Activated CD4-positive, alpha-beta T cell treated with anti-CD3 and anti-CD28 coated beads, Interleukin-2, amount 10 ng/mL, durations not matched to agents 7 days and 5 days (primary cell): ENCODE measurements at regions not wholly inside any gene's neighbourhood (a gene's known extent, or its start where the extent isn't known, plus 50 kb on each side); places are given as distances from the start of the nearest gene placed in this dataset.

Source experiments
- CTCF ChIA-PET: fragments of 350-600 bp; sonication (Branson Sonifier 250); formaldehyde crosslinking; loops from one replicate; lab custom pipeline; 2021; ENCODE audit warnings: antibody characterized with exemption; lab: Charles Lee
- POLR2A ChIA-PET: fragments of 350-600 bp; sonication (Branson Sonifier 250); formaldehyde crosslinking; loops from one replicate; lab custom pipeline; 2021; ENCODE audit warnings: antibody characterized with exemption; lab: Charles Lee
- DNase-seq: peaks from one replicate; pipeline ENCODE4 v3.0.0-alpha.2; 2020
- H3K27ac Mint-ChIP-seq: one replicate; pipeline ENCODE4 v1.8.0; 2021; ENCODE audit warnings: mild to moderate bottlenecking, moderate library complexity, mixed read lengths
- H3K27me3 Mint-ChIP-seq: one replicate; pipeline ENCODE4 v1.8.0; 2021; ENCODE audit warnings: mixed read lengths
- H3K36me3 Mint-ChIP-seq: one replicate; pipeline ENCODE4 v1.8.0; 2021; ENCODE audit warnings: low read depth, mixed read lengths
- H3K4me1 Mint-ChIP-seq: one replicate; pipeline ENCODE4 v1.8.0; 2021; ENCODE audit warnings: mixed read lengths
- H3K4me3 Mint-ChIP-seq: one replicate; pipeline ENCODE4 v1.8.0; 2021; ENCODE audit warnings: mild to moderate bottlenecking, moderate library complexity, mixed read lengths
- H3K9me3 Mint-ChIP-seq: one replicate; pipeline ENCODE4 v1.8.0; 2021; ENCODE audit warnings: mixed read lengths

DNA sequence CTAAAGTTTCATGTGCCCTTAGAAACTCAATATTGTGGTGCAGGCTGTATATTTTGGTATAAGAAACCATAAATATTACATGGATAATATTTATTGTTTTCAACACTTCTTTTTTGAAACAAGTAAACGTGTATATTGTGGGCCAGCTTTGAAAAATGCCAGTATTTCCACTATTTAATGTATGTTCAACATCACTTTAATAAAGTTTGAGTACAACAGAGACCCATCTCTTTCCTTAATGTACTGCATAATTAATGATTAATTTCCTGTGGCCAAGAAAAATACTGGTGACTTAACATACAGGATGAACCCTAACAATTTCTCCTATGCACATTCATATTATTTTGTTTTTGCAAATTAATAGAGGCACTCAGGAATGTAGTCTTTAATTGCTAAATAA, 2891.5 kb downstream of the PCDH9 start:
- Mint-ChIP-seq H3K27ac (no peak overlapping the region), H3K36me3 (no peaks in the 10 kb centered on the region), H3K27me3 (no peaks in the 10 kb centered on the region), H3K4me3 (no peak overlapping the region), H3K4me1 (no peaks in the 10 kb centered on the region), H3K9me3 (peaks cover 8% of the 10 kb centered on the region)
- ChIA-PET CTCF (no interaction called here), POLR2A (no interaction called here)
- no peak for DNase-seq

DNA sequence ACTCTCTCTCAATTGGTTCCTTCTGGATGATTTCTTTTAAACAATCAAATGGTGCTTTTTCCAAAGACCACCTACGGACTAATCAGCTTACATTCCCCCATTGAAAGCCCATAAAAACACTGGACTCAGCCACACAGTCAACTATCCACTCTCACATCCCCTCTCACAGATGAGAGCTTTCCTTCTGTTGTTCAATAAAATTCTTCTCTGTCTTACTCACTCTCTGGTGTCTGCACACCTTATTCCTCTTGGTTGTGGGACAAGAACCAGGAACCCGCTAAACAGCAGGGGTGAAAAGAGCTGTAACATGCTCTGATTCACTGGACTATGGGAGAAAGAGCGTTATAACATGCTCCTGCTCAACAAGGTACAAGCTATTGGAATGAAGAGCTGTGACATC, 2896.2 kb downstream of the PCDH9 start:
- ChIA-PET POLR2A (no interaction called here), CTCF (no interaction called here)
- Mint-ChIP-seq H3K27me3 (no peaks in the 10 kb centered on the region), H3K27ac (no peak overlapping the region), H3K4me3 (no peak overlapping the region), H3K4me1 (no peaks in the 10 kb centered on the region), H3K9me3 (peaks cover 9% of the 10 kb centered on the region), H3K36me3 (no peaks in the 10 kb centered on the region)
- DNase-seq: no peak

DNA sequence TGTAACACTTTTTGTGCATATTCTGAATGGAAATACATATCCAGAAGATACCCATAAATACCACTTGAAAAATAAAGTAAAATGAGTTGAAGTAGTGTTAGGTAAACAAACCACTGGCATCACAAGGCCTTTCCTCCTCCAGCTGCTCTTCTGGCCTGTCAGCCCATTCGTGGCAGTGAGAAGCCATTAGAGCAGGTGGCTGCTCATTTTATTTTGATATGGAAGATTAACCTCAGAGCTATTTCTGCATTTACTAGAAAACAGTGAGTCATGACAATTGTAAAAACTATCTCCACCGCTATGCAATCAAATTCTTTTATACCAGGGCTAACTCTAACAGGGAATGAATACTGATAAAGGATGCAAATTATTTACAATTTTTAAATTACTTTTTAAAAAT, 2898.1 kb downstream of the PCDH9 start:
- Mint-ChIP-seq H3K36me3 (no peaks in the 10 kb centered on the region), H3K27me3 (no peaks in the 10 kb centered on the region), H3K4me1 (no peaks in the 10 kb centered on the region), H3K9me3 (peaks cover 14% of the 10 kb centered on the region), H3K4me3 (no peak overlapping the region), H3K27ac (no peak overlapping the region)
- ChIA-PET CTCF (no interaction called here), POLR2A (no interaction called here)
- DNase-seq: no peak

GRCh38 chr13:64327505-64328194, 2902.5 kb downstream of the PCDH9 start:
- Mint-ChIP-seq H3K4me1 (no peaks in the 10 kb centered on the region), H3K4me3 (no peak overlapping the region), H3K27ac (no peak overlapping the region), H3K27me3 (no peaks in the 10 kb centered on the region), H3K36me3 (no peaks in the 10 kb centered on the region), H3K9me3 (peaks cover 10% of the 10 kb centered on the region)
- POLR2A ChIA-PET: no interaction called here
- no peak for DNase-seq
- CTCF ChIA-PET: no interaction called here

DNA sequence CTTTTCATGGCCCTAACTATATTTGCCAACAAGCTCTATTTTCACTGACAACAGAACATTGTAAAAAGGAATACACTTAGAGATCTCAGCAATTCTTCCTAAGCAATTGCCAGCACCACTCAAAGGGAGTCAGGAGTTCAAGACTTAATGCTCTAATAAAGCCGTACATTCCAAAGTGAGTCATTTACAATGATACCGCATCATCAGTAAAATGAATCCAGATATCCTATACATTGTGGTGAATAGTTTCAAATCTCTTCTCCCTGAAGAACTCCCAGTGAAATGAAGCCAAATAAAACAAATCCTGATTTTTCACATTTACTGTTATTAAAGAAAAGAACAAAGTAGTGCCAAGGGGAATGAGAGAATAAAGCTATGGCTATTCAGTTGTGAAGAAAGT, 2898.7 kb upstream of the PCDH20 start:
- no peaks in the 10 kb centered on the region for H3K27me3 Mint-ChIP-seq

DNA sequence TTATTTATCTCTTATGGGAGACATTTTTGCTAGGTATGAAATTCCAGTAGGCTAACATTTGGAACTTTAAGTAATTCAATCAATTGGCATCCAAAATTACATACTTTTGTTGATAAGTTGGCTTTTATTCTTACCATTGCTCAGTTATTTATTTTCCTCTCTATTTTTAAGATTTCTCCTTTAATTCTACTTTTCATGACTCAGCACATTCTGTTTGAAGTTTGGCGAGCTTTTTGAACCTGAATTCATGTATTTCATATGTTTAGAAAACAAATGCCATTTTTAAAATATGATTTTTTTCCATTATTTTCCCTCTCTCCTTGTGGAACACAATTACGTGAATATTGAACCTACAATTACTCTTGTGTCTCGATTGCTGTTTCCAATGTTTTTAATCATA, 2896.3 kb upstream of the PCDH20 start:
- Mint-ChIP-seq H3K9me3 (peaks cover 7% of the 10 kb centered on the region), H3K36me3 (no peaks in the 10 kb centered on the region), H3K27me3 (no peaks in the 10 kb centered on the region), H3K4me1 (no peaks in the 10 kb centered on the region), H3K4me3 (no peak overlapping the region), H3K27ac (no peak overlapping the region)
- CTCF ChIA-PET: no interaction called here
- no peak for DNase-seq
- POLR2A ChIA-PET: no interaction called here

More for the DNA sequence above, 2898.7 kb upstream of the PCDH20 start:
- H3K4me3 Mint-ChIP-seq: no peak overlapping the region
- peaks cover 7% of the 10 kb centered on the region for H3K9me3 Mint-ChIP-seq
- H3K36me3 Mint-ChIP-seq: no peaks in the 10 kb centered on the region
- ChIA-PET POLR2A (no interaction called here), CTCF (no interaction called here)
- no peak for DNase-seq
- no peaks in the 10 kb centered on the region for H3K4me1 Mint-ChIP-seq
- H3K27ac Mint-ChIP-seq: no peak overlapping the region

GRCh38 chr13:64311112-64311511, 2895.5 kb upstream of the PCDH20 start:
- POLR2A ChIA-PET: no interaction called here
- CTCF ChIA-PET: no interaction called here
- H3K36me3 Mint-ChIP-seq: no peaks in the 10 kb centered on the region
- peaks cover 7% of the 10 kb centered on the region for H3K9me3 Mint-ChIP-seq
- H3K27ac Mint-ChIP-seq: no peak overlapping the region
- H3K4me3 Mint-ChIP-seq: no peak overlapping the region
- no peak for DNase-seq
- no peaks in the 10 kb centered on the region for H3K4me1 Mint-ChIP-seq
- no peaks in the 10 kb centered on the region for H3K27me3 Mint-ChIP-seq

GRCh38 chr13:64305246-64305645, 2889.6 kb upstream of the PCDH20 start:
- H3K36me3 Mint-ChIP-seq: no peaks in the 10 kb centered on the region
- H3K4me1 Mint-ChIP-seq: no peaks in the 10 kb centered on the region
- ChIA-PET POLR2A (no interaction called here), CTCF (no interaction called here)
- no peak for DNase-seq
- no peak overlapping the region for H3K27ac Mint-ChIP-seq
- H3K27me3 Mint-ChIP-seq: no peaks in the 10 kb centered on the region
- peaks cover 7% of the 10 kb centered on the region for H3K9me3 Mint-ChIP-seq
- no peak overlapping the region for H3K4me3 Mint-ChIP-seq

DNA sequence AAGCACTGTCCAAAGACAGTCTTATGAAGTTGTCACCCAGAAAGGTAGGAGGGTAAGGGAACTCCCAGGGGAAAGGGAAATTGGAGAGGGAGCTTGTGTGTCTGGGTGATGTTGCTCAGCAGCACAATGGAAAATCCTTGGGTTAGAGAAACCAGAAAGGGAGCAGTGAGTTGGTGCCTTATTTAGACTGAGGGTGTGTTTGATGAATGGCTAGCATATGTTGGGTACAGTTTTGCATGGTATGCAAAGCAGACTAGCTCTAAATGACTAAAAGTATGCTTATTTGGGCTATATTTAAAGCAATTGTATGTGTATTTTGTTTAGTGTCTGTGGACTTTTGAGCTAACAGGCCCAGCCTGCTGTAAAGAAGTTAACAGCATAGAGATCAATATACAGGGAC, 2884.6 kb upstream of the PCDH20 start:
- no peak overlapping the region for H3K27ac Mint-ChIP-seq
- H3K4me1 Mint-ChIP-seq: no peaks in the 10 kb centered on the region
- no peaks in the 10 kb centered on the region for H3K36me3 Mint-ChIP-seq
- H3K9me3 Mint-ChIP-seq: peaks cover 10% of the 10 kb centered on the region
- CTCF ChIA-PET: no interaction called here
- H3K4me3 Mint-ChIP-seq: no peak overlapping the region
- no peaks in the 10 kb centered on the region for H3K27me3 Mint-ChIP-seq
- no peak for DNase-seq
- POLR2A ChIA-PET: no interaction called here

- Mint-ChIP-seq H3K4me1 (no peaks in the 10 kb centered on the region), H3K4me3 (no peak overlapping the region), H3K9me3 (peaks cover 8% of the 10 kb centered on the region), H3K36me3 (no peaks in the 10 kb centered on the region), H3K27ac (no peak overlapping the region), H3K27me3 (no peaks in the 10 kb centered on the region)
- POLR2A ChIA-PET: no interaction called here
- DNase-seq: no peak
- CTCF ChIA-PET: no interaction called here
Observed at GRCh38 chr13:64293923-64294322, 2878.3 kb upstream of the PCDH20 start.

DNA sequence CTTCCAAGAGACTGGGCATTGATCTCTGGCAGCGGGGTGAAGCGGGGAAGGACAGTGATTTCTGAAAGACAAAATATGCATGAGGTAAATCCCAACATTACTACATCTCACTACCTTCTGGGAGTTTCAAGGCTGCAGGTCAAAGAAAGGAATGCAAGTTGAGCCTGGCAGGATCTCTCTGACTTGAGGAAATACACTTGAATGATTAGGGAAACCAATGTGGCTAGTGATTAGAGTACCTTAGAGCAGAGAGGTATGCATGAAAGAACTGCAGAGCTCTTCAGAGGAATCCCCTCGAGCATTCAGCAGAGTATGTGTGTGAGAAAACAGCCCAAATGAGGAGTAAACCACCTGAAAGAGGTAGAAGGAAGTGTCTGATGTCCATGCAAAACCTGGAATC, 2874.1 kb upstream of the PCDH20 start:
- H3K27ac Mint-ChIP-seq: no peak overlapping the region
- CTCF ChIA-PET: no interaction called here
- H3K4me1 Mint-ChIP-seq: no peaks in the 10 kb centered on the region
- H3K4me3 Mint-ChIP-seq: no peak overlapping the region
- DNase-seq: no peak
- no peaks in the 10 kb centered on the region for H3K36me3 Mint-ChIP-seq
- H3K27me3 Mint-ChIP-seq: no peaks in the 10 kb centered on the region
- peaks cover 14% of the 10 kb centered on the region for H3K9me3 Mint-ChIP-seq
- POLR2A ChIA-PET: no interaction called here

DNA sequence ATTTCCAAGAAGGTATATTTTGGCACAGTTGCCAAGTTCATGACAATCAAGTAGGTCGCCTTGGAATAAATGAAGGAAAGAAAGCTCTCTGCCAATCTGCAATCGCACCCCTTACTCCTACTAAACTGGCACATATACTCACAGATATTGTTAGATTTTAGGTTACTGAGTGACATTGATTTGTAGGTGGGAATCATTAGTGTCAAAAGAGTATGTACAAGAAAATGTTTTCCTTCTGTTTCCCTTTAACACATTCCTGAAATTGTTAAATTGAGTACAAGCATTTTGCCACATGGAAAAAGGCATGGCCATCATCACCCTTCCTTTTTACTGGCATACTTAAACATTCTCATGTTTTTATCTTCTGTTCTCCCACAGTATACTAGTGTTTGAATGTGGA, 2868.3 kb upstream of the PCDH20 start:
- ChIA-PET CTCF (no interaction called here), POLR2A (no interaction called here)
- H3K9me3 Mint-ChIP-seq: peaks cover 16% of the 10 kb centered on the region
- DNase-seq: no peak
- no peak overlapping the region for H3K4me3 Mint-ChIP-seq
- H3K4me1 Mint-ChIP-seq: no peaks in the 10 kb centered on the region
- H3K27me3 Mint-ChIP-seq: no peaks in the 10 kb centered on the region
- H3K36me3 Mint-ChIP-seq: no peaks in the 10 kb centered on the region
- no peak overlapping the region for H3K27ac Mint-ChIP-seq

DNA sequence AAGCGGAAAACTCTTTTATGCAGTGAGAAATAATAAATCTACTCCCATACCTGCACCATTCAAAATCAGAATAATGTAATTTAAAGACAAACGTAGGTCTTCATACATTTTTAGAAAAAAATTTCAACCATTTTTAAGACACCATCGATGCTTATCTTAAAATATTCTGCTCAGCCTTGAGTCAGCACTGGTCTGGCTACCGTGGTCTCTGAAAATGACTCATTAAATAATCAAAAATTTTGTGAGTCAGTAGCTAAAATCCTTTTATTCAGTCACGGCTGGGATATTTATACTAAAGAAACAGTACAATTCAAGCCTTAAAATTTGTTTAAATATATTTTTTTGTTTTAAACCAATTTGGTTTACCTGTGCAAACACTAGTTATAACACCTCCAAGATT, 2862.8 kb upstream of the PCDH20 start:
- H3K4me1 Mint-ChIP-seq: no peaks in the 10 kb centered on the region
- H3K27ac Mint-ChIP-seq: no peak overlapping the region
- no peak for DNase-seq
- no peaks in the 10 kb centered on the region for H3K27me3 Mint-ChIP-seq
- ChIA-PET POLR2A (no interaction called here), CTCF (no interaction called here)
- no peak overlapping the region for H3K4me3 Mint-ChIP-seq
- H3K9me3 Mint-ChIP-seq: peaks cover 6% of the 10 kb centered on the region
- no peaks in the 10 kb centered on the region for H3K36me3 Mint-ChIP-seq

- Mint-ChIP-seq H3K4me1 (no peaks in the 10 kb centered on the region), H3K27ac (no peak overlapping the region), H3K9me3 (peaks cover 6% of the 10 kb centered on the region), H3K36me3 (no peaks in the 10 kb centered on the region), H3K4me3 (no peak overlapping the region), H3K27me3 (no peaks in the 10 kb centered on the region)
- ChIA-PET CTCF (no interaction called here), POLR2A (no interaction called here)
- DNase-seq: no peak
Observed at GRCh38 chr13:64277097-64277496, 2861.4 kb upstream of the PCDH20 start.
